GF-D8 (cell line): ENCODE measurements at regions not wholly inside any gene's neighbourhood (a gene's known extent, or its start where the extent isn't known, plus 50 kb on each side); places are given as distances from the start of the nearest gene placed in this dataset.

ENCODE experiments used
- DNase-seq: peaks from one replicate; lab custom pipeline; 2025; lab: John Stamatoyannopoulos, UW

- DNase-seq = no peak
Observed at GRCh38 chr6:164917211-164917610, 392.2 kb downstream of the C6orf118 start.

GRCh38 chr6:164916087-164916486, 393.3 kb downstream of the C6orf118 start:
- DNase-seq = no peak

- no peak for DNase-seq
Observed at GRCh38 chr6:164911873-164912580, 397.4 kb downstream of the C6orf118 start.

GRCh38 chr6:164911151-164911550, 398.3 kb downstream of the C6orf118 start:
- no peak for DNase-seq

GRCh38 chr6:164906766-164907165, 402.6 kb downstream of the C6orf118 start:
- no peak for DNase-seq

GRCh38 chr6:164905311-164905710, 404.1 kb downstream of the C6orf118 start:
- no peak for DNase-seq

GRCh38 chr6:164898412-164898811, 411.0 kb downstream of the C6orf118 start:
- DNase-seq = no peak

GRCh38 chr6:164897523-164898235, 411.7 kb downstream of the C6orf118 start:
- no peak for DNase-seq

GRCh38 chr6:164889980-164890379, 419.4 kb downstream of the C6orf118 start:
- DNase-seq = no peak

GRCh38 chr6:164887660-164888059, 421.7 kb downstream of the C6orf118 start:
- DNase-seq = no peak

GRCh38 chr6:164882236-164882635, 427.2 kb downstream of the C6orf118 start:
- DNase-seq = no peak

GRCh38 chr6:164871783-164872182, 437.6 kb downstream of the C6orf118 start:
- DNase-seq = no peak

- DNase-seq = no peak
Observed at GRCh38 chr6:164870164-164870563, 439.2 kb downstream of the C6orf118 start.

- DNase-seq = no peak
Observed at GRCh38 chr6:164861967-164862366, 447.4 kb downstream of the C6orf118 start.

GRCh38 chr6:164859816-164860215, 449.6 kb downstream of the C6orf118 start:
- no peak for DNase-seq

GRCh38 chr6:164856138-164856537, 453.3 kb downstream of the C6orf118 start:
- no peak for DNase-seq

GRCh38 chr6:164855281-164855680, 454.1 kb downstream of the C6orf118 start:
- DNase-seq = no peak

- no peak for DNase-seq
Observed at GRCh38 chr6:164854526-164854925, 454.9 kb downstream of the C6orf118 start.

- DNase-seq = no peak
Observed at GRCh38 chr6:164845773-164846172, 463.6 kb downstream of the C6orf118 start.

- no peak for DNase-seq
Observed at GRCh38 chr6:164842085-164842484, 467.3 kb downstream of the C6orf118 start.

- no peak for DNase-seq
Observed at GRCh38 chr6:164838068-164838615, 471.3 kb downstream of the C6orf118 start.

- no peak for DNase-seq
Observed at GRCh38 chr6:164836486-164836885, 472.9 kb downstream of the C6orf118 start.

GRCh38 chr6:164832410-164832809, 477.0 kb downstream of the C6orf118 start:
- DNase-seq = no peak
